ENCODE measurements at regions not wholly inside any gene's neighbourhood (a gene's known extent, or its start where the extent isn't known, plus 50 kb on each side); places are given as distances from the start of the nearest gene placed in this dataset.

- H3K9me3 ChIP-seq (ENCODE audit: low read length), result no peaks in the 10 kb centered on the region
- no TSS peak for BruUV-seq (replicated peaks)
- TF ChIP-seq FOXC1 (CRISPR knock-in tag; IDR thresholded peaks at IDR 0.05; ENCODE audit: borderline replicate concordance) (no peak), ZNF296 (CRISPR knock-in tag; conservative IDR thresholded peaks at IDR 0.05) (no peak), FUBP1 (CRISPR knock-in tag; IDR thresholded peaks at IDR 0.05; ENCODE audit: borderline replicate concordance) (no peak), FOXK1 (CRISPR knock-in tag; IDR thresholded peaks at IDR 0.05; ENCODE audit: borderline replicate concordance, low read depth) (no peak), MIER2 (CRISPR knock-in tag; IDR thresholded peaks at IDR 0.05) (no peak)
- WGBS (ENCODE audit: low lambda C conversion rate), result 20% methylated on average over 12 of the region's 18 CpGs
- no peak overlapping the region for H2AFZ ChIP-seq (ENCODE audit: low read length)
- FAIRE-seq (no peak), DNase-seq (ENCODE audit: low spot score) (no peak), ATAC-seq (no peak)
- no peaks in the 10 kb centered on the region for H3K79me2 ChIP-seq (ENCODE audit: insufficient read depth, low read length)
- no peak overlapping the region for H3K4me2 ChIP-seq (ENCODE audit: low read depth, low read length)
- intact Hi-C loops (cut with micrococcal nuclease; ENCODE audit: unreplicated experiment) (no loop called here), in situ Hi-C loops (cut with HindIII; ENCODE audit: extremely low pct_ligation_motif_present, low pct_unique_long_range_greater_than_20kb) (no loop called here)
- no peaks in the 10 kb centered on the region for H4K20me1 ChIP-seq (ENCODE audit: insufficient read depth, low read length)
- no peaks in the 10 kb centered on the region for H3K36me3 ChIP-seq (replicated peaks in 1 of 2; ENCODE audit: control insufficient read depth in 1 of 2, insufficient read depth in 2 of 2, low read length in 2 of 2)
- peaks cover 15 to 68% of the 10 kb centered on the region in 2 experiments for H3K27me3 ChIP-seq (ENCODE audit: control insufficient read depth in 1 of 2, insufficient read depth in 2 of 2, low read length in 2 of 2)
- POLR2A ChIA-PET, result no interaction called here
- no peak overlapping the region for H3K27ac ChIP-seq (ENCODE audit: extremely low read length, insufficient read depth, low read length)
- H3K4me1 ChIP-seq (ENCODE audit: insufficient read depth, low read length), result no peaks in the 10 kb centered on the region
- H3K9ac ChIP-seq (ENCODE audit: insufficient read depth, low read depth, low read length), result no peak overlapping the region
- H3K4me3 ChIP-seq (replicated peaks in 1 of 3; ENCODE audit: insufficient read depth in 1 of 3, low read depth in 2 of 3, low read length in 3 of 3), result no peak overlapping the region
- CTCF ChIA-PET (ENCODE audit: low intra/inter-chr PET ratio, low total read pairs), result no interaction called here
These were observed 162.8 kb downstream of the BRD1 start for GRCh38 chr22:49664891-49665290.

GRCh38 chr22:49664371-49664881, 163.2 kb downstream of the BRD1 start:
- TF ChIP-seq POLR2G (IDR thresholded peaks at IDR 0.05; ENCODE audit: low read depth, low read length) (no peak), ZNF44 (CRISPR knock-in tag; IDR thresholded peaks at IDR 0.05) (no peak), MATR3 (CRISPR knock-in tag; IDR thresholded peaks at IDR 0.05) (no peak)
- Histone ChIP-seq H3K4me2 (ENCODE audit: low read depth, low read length) (no peak overlapping the region), H3K4me1 (ENCODE audit: insufficient read depth, low read length) (no peaks in the 10 kb centered on the region), H4K20me1 (ENCODE audit: insufficient read depth, low read length) (no peaks in the 10 kb centered on the region), H3K9ac (ENCODE audit: insufficient read depth, low read depth, low read length) (no peak overlapping the region), H3K27ac (ENCODE audit: extremely low read length, insufficient read depth, low read length) (no peak overlapping the region), H3K36me3 (replicated peaks in 1 of 2; ENCODE audit: control insufficient read depth in 1 of 2, insufficient read depth in 2 of 2, low read length in 2 of 2) (no peaks in the 10 kb centered on the region), H3K27me3 (ENCODE audit: control insufficient read depth in 1 of 2, insufficient read depth in 2 of 2, low read length in 2 of 2) (peaks cover 15 to 72% of the 10 kb centered on the region in 2 experiments), H3K79me2 (ENCODE audit: insufficient read depth, low read length) (no peaks in the 10 kb centered on the region), H3K4me3 (replicated peaks in 1 of 3; ENCODE audit: insufficient read depth in 1 of 3, low read depth in 2 of 3, low read length in 3 of 3) (no peak overlapping the region), H3K9me3 (ENCODE audit: low read length) (no peaks in the 10 kb centered on the region), H2AFZ (ENCODE audit: low read length) (no peak overlapping the region)
- DNase-seq (ENCODE audit: low spot score) (no peak), FAIRE-seq (no peak), ATAC-seq (no peak)
- POLR2A ChIA-PET, result no interaction called here
- in situ Hi-C loops (cut with HindIII; ENCODE audit: extremely low pct_ligation_motif_present, low pct_unique_long_range_greater_than_20kb), result no loop called here
- CTCF ChIA-PET (ENCODE audit: low intra/inter-chr PET ratio, low total read pairs), result no interaction called here
- no TSS peak for BruUV-seq (replicated peaks)
- intact Hi-C loops (cut with micrococcal nuclease; ENCODE audit: unreplicated experiment), result no loop called here
- WGBS (ENCODE audit: low lambda C conversion rate), result 0% methylated on average over 2 of the region's 21 CpGs

Data from HepG2 (cell line).